ENCODE measurements at regions not wholly inside any gene's neighbourhood (a gene's known extent, or its start where the extent isn't known, plus 50 kb on each side); places are given as distances from the start of the nearest gene placed in this dataset.
A peak's percentile ranks its signal among the peaks of the same experiment; 100 is the strongest.

DNA sequence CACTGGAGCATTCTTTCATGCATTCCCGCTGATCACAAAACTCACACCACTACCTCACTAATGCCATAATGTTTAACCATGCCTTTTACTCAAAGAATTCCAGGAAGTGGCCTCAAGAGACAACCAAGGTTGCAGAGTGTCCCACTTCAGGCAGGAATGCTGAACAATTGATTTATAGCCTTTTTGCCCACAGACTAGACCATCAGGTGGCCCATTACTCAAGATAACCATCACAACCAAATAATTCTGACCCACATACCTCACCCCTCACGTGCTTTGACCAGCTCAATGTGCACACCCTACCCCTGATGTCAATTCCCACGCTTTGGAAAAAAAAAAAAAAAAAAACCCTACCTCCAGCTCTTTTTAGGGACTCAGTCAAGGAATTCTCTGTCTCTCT is 220.6 kb upstream of the UFL1 start (continued):
- TF ChIP-seq, protein P1, sequence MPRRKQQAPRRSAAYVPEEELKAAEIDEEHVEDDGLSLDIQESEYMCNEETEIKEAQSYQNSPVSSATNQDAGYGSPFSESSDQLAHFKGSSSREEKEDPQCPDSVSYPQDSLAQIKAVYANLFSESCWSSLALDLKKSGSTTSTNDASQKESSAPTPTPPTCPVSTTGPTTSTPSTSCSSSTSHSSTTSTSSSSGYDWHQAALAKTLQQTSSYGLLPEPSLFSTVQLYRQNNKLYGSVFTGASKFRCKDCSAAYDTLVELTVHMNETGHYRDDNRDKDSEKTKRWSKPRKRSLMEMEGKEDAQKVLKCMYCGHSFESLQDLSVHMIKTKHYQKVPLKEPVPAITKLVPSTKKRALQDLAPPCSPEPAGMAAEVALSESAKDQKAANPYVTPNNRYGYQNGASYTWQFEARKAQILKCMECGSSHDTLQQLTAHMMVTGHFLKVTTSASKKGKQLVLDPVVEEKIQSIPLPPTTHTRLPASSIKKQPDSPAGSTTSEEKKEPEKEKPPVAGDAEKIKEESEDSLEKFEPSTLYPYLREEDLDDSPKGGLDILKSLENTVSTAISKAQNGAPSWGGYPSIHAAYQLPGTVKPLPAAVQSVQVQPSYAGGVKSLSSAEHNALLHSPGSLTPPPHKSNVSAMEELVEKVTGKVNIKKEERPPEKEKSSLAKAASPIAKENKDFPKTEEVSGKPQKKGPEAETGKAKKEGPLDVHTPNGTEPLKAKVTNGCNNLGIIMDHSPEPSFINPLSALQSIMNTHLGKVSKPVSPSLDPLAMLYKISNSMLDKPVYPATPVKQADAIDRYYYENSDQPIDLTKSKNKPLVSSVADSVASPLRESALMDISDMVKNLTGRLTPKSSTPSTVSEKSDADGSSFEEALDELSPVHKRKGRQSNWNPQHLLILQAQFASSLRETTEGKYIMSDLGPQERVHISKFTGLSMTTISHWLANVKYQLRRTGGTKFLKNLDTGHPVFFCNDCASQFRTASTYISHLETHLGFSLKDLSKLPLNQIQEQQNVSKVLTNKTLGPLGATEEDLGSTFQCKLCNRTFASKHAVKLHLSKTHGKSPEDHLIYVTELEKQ (CRISPR knock-in tag; IDR thresholded peaks at IDR 0.05), result no peak
- no peak for TF ChIP-seq NR2F6 (CRISPR knock-in tag; IDR thresholded peaks at IDR 0.05)
- TF ChIP-seq BDP1 (IDR thresholded peaks at IDR 0.05; ENCODE audit: insufficient read depth, insufficient read length), result no peak

DNA sequence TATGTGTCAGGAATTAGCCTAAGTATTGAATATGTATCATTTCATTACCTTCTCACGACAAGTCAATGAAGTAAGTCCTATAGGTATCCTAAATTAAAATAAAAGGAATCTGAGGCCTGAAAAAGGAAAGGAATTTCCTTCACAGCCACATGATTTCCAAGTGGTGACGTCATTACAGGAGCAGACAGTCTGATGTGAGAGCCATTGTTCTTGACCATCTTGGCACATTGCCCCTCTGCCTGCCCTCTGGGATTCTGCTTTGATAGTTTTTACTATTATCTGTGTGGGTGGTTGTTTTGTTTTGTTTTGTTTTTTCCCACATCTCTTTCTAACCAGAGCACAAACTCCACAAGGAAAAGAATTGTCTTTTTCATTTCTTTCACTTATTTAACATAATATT is 219.8 kb upstream of the UFL1 start:
- 0% methylated on average over 2 of the region's 2 CpGs for WGBS (ENCODE audit: insufficient coverage, low coverage, missing lambda C conversion rate)
- H3K36me3 ChIP-seq (ENCODE audit: control insufficient read depth, insufficient read depth, low read length), result no peaks in the 10 kb centered on the region
- no peak overlapping the region for H3K4me3 ChIP-seq
- H3K4me2 ChIP-seq (ENCODE audit: insufficient read depth, low read length), result no peak overlapping the region
- no peaks in the 10 kb centered on the region for H4K20me1 ChIP-seq (replicated peaks; ENCODE audit: control insufficient read depth, insufficient read depth, low read length)
- no peak overlapping the region for H3K9ac ChIP-seq (ENCODE audit: insufficient read depth in 1 of 2, low read depth in 2 of 2, low read length in 2 of 2)
- no TSS peak for BruUV-seq (replicated peaks)
- H3K27me3 ChIP-seq (ENCODE audit: control insufficient read depth in 2 of 2, insufficient read depth in 2 of 2, low read length in 2 of 2), result no peaks in the 10 kb centered on the region
- intact Hi-C loops (cut with micrococcal nuclease) (no loop called here), in situ Hi-C loops (cut with MboI) (no loop called here)
- no peaks in the 10 kb centered on the region for H3K9me1 ChIP-seq (ENCODE audit: control insufficient read depth, insufficient read depth, low read length)
- FAIRE-seq, result no peak
- DNase-seq (ENCODE audit: extremely low read depth in 1 of 4, low spot score in 3 of 4), result no peak
- ChIA-PET POLR2A (no interaction called here), CTCF (ENCODE audit: low intra/inter-chr PET ratio) (no interaction called here)
- H3K9me3 ChIP-seq (replicated peaks; ENCODE audit: control insufficient read depth, insufficient read depth, low read depth, low read length), result no peaks in the 10 kb centered on the region
- no peaks in the 10 kb centered on the region for H3K4me1 ChIP-seq (replicated peaks in 1 of 2; ENCODE audit: control insufficient read depth in 2 of 2, insufficient read depth in 2 of 2, low read length in 2 of 2)
- no peak for ATAC-seq
- no peak overlapping the region for H3K27ac ChIP-seq (ENCODE audit: extremely low read depth, low read depth, low read length)
- H2AFZ ChIP-seq (ENCODE audit: low read depth, low read length), result no peak overlapping the region
- TF ChIP-seq TRIM28 (IDR thresholded peaks at IDR 0.05), result no peak
- TF ChIP-seq, protein P2, sequence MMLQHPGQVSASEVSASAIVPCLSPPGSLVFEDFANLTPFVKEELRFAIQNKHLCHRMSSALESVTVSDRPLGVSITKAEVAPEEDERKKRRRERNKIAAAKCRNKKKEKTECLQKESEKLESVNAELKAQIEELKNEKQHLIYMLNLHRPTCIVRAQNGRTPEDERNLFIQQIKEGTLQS (IDR thresholded peaks at IDR 0.05), result peak; percentile 33; the same call in 1 of the 2 replicates
- TF ChIP-seq, protein P2 (CRISPR knock-in tag; conservative IDR thresholded peaks at IDR 0.05), result no peak
- no peaks in the 10 kb centered on the region for H3K79me2 ChIP-seq (ENCODE audit: control insufficient read depth, insufficient read depth, low read length)
